Spleen (tissue), 11 donors: ENCODE measurements at regions not wholly inside any gene's neighbourhood (a gene's known extent, or its start where the extent isn't known, plus 50 kb on each side); places are given as distances from the start of the nearest gene placed in this dataset.

ENCODE experiments used
- DNase-seq: peaks from one replicate; pipeline ENCODE4 v3.0.0-alpha.2; 2020
- H3K27ac ChIP-seq, 8 donors: fragments of 200-600 bp; sonication (generic) in 7 of 8; 1 replicate in 4 of 8; 2 replicates in 4 of 8; pipeline versions ENCODE4 v1.5.0 to v1.8.0; 2016 to 2021; ENCODE audit warnings: inconsistent platforms in 4 of 8, mild to moderate bottlenecking in 4 of 8, moderate library complexity in 1 of 8
- H3K27me3 ChIP-seq, 7 donors: fragments of 200-600 bp; sonication (generic) in 6 of 7; replicated peaks in 1 of 7; 1 replicate in 4 of 7; 2 replicates in 3 of 7; pipeline versions ENCODE4 v1.5.0 to v1.8.0; 2016 to 2021; ENCODE audit warnings: inconsistent platforms in 3 of 7, mild to moderate bottlenecking in 1 of 7
- H3K36me3 ChIP-seq, 6 donors: fragments of 200-600 bp; sonication (generic) in 5 of 6; 1 replicate in 4 of 6; 2 replicates in 2 of 6; pipeline versions ENCODE4 v1.5.0 to v1.8.0; 2016 to 2021; ENCODE audit warnings: inconsistent platforms in 2 of 6
- H3K4me1 ChIP-seq, 6 donors: fragments of 200-600 bp; sonication (generic) in 5 of 6; 1 replicate in 3 of 6; 2 replicates in 3 of 6; pipeline versions ENCODE4 v1.5.0 to v1.8.0; 2016 to 2021; ENCODE audit warnings: inconsistent platforms in 3 of 6
- H3K4me3 ChIP-seq, 8 donors: fragments of 200-600 bp; sonication (generic) in 7 of 8; 1 replicate in 4 of 8; 2 replicates in 4 of 8; pipeline versions ENCODE4 v1.5.0 to v1.8.0; 2016 to 2021; ENCODE audit warnings: inconsistent platforms in 4 of 8, mild to moderate bottlenecking in 4 of 8, moderate library complexity in 2 of 8
- H3K9me3 ChIP-seq, 8 donors: fragments of 200-600 bp; sonication (generic) in 7 of 8; 1 replicate in 4 of 8; 2 replicates in 4 of 8; pipeline versions ENCODE4 v1.5.0 to v1.8.0; 2016 to 2021; ENCODE audit warnings: inconsistent platforms in 4 of 8
- POLR2A ChIP-seq, 3 donors: fragments of 450-650 bp; IDR thresholded peaks; one replicate each; pipeline ENCODE4 v1.5.1; 2017; ENCODE audit warnings: antibody characterized with exemption in 3 of 3, mild to moderate bottlenecking in 1 of 3
- POLR2AphosphoS5 ChIP-seq, 3 donors: sonication (generic); formaldehyde crosslinking; IDR thresholded peaks; one replicate each; pipeline ENCODE4 v1.5.1; 2017; ENCODE audit warnings: antibody characterized with exemption in 3 of 3
- WGBS, 5 donors: extraction: QIAGEN DNeasy Blood & Tissue Kit in 3 of 5; methylation state at CpG; one replicate each; pipeline versions ENCODE4 v1.1.5 to v1.1.7; 2013 to 2018; 5-methylcytosine and 5-hydroxymethylcytosine counted together
- intact Hi-C: fragments of 100-400 bp; cut with DNase I; formaldehyde crosslinking; loops from one replicate; pipeline ENCODE4 v1.15.0; 2023; ENCODE audit warnings: low total_unique reads
- TF ChIP-seq, protein P1 (sequence below), 11 experiments: fragments of 200-600 bp in 7 of 11; fragments of 450-650 bp in 4 of 11; sonication (generic) in 4 of 11; IDR thresholded peaks in 8 of 11; conservative IDR thresholded peaks in 3 of 11; 1 replicate in 7 of 11; 2 replicates in 4 of 11; pipeline versions ENCODE4 v1.4.0 to v1.8.0; 2016 to 2021; ENCODE audit warnings: antibody characterized with exemption in 11 of 11, inconsistent platforms in 4 of 11, mild to moderate bottlenecking in 1 of 11
- donor health status: healthy with polysubstance abuse.
- donor health status: DM: no; HTN: no; CAD: no; lungs with moderate emphysema.
- donor health status: DM: no; HTN: no; CAD: no.
- donor health status: Bipolar disorder and iron deficiency.
- donor health status: healthy.
- donor health status: DM: no; HTN: no; CAD: no.
- donor health status: DM: yes; HTN: yes; CAD: no.

GRCh38 chr7:96605045-96605716, 104.5 kb downstream of the SEM1 start:
- 83 to 94% (median 90%) methylated on average over 2 of the region's 2 CpGs for WGBS, 5 donors
- Histone ChIP-seq H3K9me3 (no peaks in the 10 kb centered on the region), H3K36me3 (no peaks in the 10 kb centered on the region), H3K27ac (no peak overlapping the region), H3K4me1 (no peaks in the 10 kb centered on the region), H3K27me3 (no peaks in the 10 kb centered on the region), H3K4me3 (no peak overlapping the region)
- DNase-seq = no peak
- intact Hi-C loops = no loop called here
- TF ChIP-seq, protein P1, sequence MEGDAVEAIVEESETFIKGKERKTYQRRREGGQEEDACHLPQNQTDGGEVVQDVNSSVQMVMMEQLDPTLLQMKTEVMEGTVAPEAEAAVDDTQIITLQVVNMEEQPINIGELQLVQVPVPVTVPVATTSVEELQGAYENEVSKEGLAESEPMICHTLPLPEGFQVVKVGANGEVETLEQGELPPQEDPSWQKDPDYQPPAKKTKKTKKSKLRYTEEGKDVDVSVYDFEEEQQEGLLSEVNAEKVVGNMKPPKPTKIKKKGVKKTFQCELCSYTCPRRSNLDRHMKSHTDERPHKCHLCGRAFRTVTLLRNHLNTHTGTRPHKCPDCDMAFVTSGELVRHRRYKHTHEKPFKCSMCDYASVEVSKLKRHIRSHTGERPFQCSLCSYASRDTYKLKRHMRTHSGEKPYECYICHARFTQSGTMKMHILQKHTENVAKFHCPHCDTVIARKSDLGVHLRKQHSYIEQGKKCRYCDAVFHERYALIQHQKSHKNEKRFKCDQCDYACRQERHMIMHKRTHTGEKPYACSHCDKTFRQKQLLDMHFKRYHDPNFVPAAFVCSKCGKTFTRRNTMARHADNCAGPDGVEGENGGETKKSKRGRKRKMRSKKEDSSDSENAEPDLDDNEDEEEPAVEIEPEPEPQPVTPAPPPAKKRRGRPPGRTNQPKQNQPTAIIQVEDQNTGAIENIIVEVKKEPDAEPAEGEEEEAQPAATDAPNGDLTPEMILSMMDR (IDR thresholded peaks at IDR 0.05 in 8 of 11, conservative IDR thresholded peaks at IDR 0.05 in 3 of 11) = no peak
- TF ChIP-seq POLR2AphosphoS5 (IDR thresholded peaks at IDR 0.05) (no peak), POLR2A (IDR thresholded peaks at IDR 0.05) (no peak)

GRCh38 chr7:96599288-96599936, 110.2 kb downstream of the SEM1 start:
- Histone ChIP-seq H3K27me3 (no peaks in the 10 kb centered on the region), H3K36me3 (no peaks in the 10 kb centered on the region), H3K9me3 (no peaks in the 10 kb centered on the region), H3K4me3 (no peak overlapping the region), H3K4me1 (peaks cover 0 to 11% (median 0%) of the 10 kb centered on the region in 6 donors), H3K27ac (no peak overlapping the region)
- TF ChIP-seq POLR2A (IDR thresholded peaks at IDR 0.05) = no peak
- TF ChIP-seq POLR2AphosphoS5 (IDR thresholded peaks at IDR 0.05) = no peak
- TF ChIP-seq, protein P1 (IDR thresholded peaks at IDR 0.05 in 8 of 11, conservative IDR thresholded peaks at IDR 0.05 in 3 of 11) = no peak
- DNase-seq = no peak
- WGBS, 5 donors = 48 to 71% (median 56%) methylated on average over 4 of the region's 4 CpGs
- intact Hi-C loops = no loop called here

GRCh38 chr7:96598421-96598820, 111.2 kb downstream of the SEM1 start:
- no peak overlapping the region for H3K4me3 ChIP-seq
- intact Hi-C loops = no loop called here

More at GRCh38 chr7:96598421-96598820, 111.2 kb downstream of the SEM1 start:
- no peak overlapping the region for H3K27ac ChIP-seq
- H3K36me3 ChIP-seq = no peaks in the 10 kb centered on the region
- H3K9me3 ChIP-seq = no peaks in the 10 kb centered on the region
- 50 to 67% (median 66%) methylated on average over 1 of the region's 1 CpG for WGBS, 5 donors
- no peaks in the 10 kb centered on the region for H3K27me3 ChIP-seq
- no peak for DNase-seq
- no peak for TF ChIP-seq POLR2AphosphoS5 (IDR thresholded peaks at IDR 0.05)
- TF ChIP-seq POLR2A (IDR thresholded peaks at IDR 0.05) = no peak
- TF ChIP-seq, protein P1 (IDR thresholded peaks at IDR 0.05 in 8 of 11, conservative IDR thresholded peaks at IDR 0.05 in 3 of 11) = no peak
- peaks cover 0 to 11% (median 0%) of the 10 kb centered on the region in 6 donors for H3K4me1 ChIP-seq
